Spleen (tissue), 7 donors: ENCODE measurements at regions not wholly inside any gene's neighbourhood (a gene's known extent, or its start where the extent isn't known, plus 50 kb on each side); places are given as distances from the start of the nearest gene placed in this dataset.

ENCODE experiments used
- CTCF ChIP-seq, 11 experiments: fragments of 200-600 bp in 7 of 11; fragments of 450-650 bp in 4 of 11; sonication (generic) in 4 of 11; IDR thresholded peaks in 8 of 11; conservative IDR thresholded peaks in 3 of 11; 1 replicate in 7 of 11; 2 replicates in 4 of 11; pipeline versions ENCODE4 v1.4.0 to v1.8.0; 2016 to 2021; ENCODE audit warnings: antibody characterized with exemption in 11 of 11, inconsistent platforms in 4 of 11, mild to moderate bottlenecking in 1 of 11
- POLR2A ChIP-seq, 3 donors: fragments of 450-650 bp; IDR thresholded peaks; one replicate each; pipeline ENCODE4 v1.5.1; 2017; ENCODE audit warnings: antibody characterized with exemption in 3 of 3, mild to moderate bottlenecking in 1 of 3
- POLR2AphosphoS5 ChIP-seq, 3 donors: sonication (generic); formaldehyde crosslinking; IDR thresholded peaks; one replicate each; pipeline ENCODE4 v1.5.1; 2017; ENCODE audit warnings: antibody characterized with exemption in 3 of 3
- donor health status: DM: no; HTN: no; CAD: no; lungs with moderate emphysema.
- donor health status: DM: no; HTN: no; CAD: no.
- donor health status: DM: no; HTN: no; CAD: no.

- no peak for TF ChIP-seq CTCF (IDR thresholded peaks at IDR 0.05 in 8 of 11, conservative IDR thresholded peaks at IDR 0.05 in 3 of 11)
- TF ChIP-seq POLR2A (IDR thresholded peaks at IDR 0.05), result no peak
- no peak for TF ChIP-seq POLR2AphosphoS5 (IDR thresholded peaks at IDR 0.05)
Observed at GRCh38 chr21:27814226-27814625, 847.3 kb upstream of the ADAMTS5 start.
